EL (cell line): ENCODE measurements at regions not wholly inside any gene's neighbourhood (a gene's known extent, or its start where the extent isn't known, plus 50 kb on each side); places are given as distances from the start of the nearest gene placed in this dataset.
"Not testable (repeated sequence)": the region's sequence is repeated elsewhere in the genome, so short reads cannot be mapped to it uniquely, and the experiment has no call there.

ENCODE experiments used
- DNase-seq: peaks from one replicate; pipeline ENCODE4 v3.0.0-alpha.2; 2016

DNA sequence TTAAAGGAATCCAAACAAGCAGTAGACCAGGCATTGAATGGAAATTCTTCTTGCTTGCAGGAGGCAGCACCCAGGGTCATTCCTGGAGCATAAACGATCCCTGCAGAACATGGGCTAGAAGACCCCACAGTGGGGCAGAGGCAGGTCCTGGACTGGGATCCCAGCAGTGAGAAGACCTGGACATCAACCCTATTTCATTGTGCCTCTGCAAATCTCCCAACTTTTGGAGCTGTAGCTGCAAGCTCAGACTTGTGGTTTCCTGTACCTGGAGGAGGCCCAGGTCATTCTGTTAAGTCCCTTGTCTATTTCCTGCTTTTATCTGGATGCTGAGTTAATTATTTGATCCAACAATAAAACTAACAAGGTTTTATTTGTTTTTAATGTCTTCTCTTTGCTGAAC is 61.7 kb downstream of the CALM1 start:
- no peak for DNase-seq

DNA sequence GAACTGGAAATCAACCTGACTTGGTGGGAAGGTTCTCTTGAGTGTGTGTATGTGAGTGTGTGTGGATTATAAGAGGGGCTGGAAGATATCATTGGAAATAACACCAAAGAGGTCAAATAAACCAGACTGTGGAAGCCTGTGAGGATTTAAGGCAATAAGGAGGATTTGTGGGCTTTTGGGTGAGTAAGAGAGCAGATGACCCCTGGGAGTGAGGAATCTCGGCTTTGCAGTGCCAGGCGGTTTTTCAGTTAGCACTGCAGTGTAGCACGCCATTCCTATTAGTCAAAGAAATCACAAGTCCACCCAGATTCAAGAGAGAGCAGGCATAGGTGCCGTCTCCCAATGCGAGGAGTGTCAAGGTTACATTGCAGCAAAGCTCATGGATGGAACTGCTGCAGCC is 63.3 kb downstream of the CALM1 start:
- DNase-seq = peak; percentile 25

DNA sequence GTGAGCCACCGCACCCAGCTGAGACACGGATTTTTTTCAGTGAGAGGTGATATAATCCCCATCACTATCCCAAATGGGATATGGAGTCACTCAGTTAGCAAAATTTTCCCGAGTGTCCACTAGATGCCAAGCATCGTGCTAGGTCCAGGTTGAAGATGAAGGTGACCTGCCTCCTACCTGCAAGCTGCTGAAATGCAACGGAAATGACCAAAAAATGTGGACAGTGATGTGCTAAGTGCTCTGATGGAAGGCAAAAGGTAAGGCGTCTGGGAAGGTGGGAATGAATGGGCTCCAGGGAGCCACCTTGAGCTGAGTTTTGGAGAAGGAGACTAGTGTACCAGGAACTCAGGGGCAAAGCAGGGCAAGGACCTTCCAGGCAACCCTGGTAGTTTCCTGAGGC is 64.6 kb downstream of the CALM1 start:
- no peak for DNase-seq

DNA sequence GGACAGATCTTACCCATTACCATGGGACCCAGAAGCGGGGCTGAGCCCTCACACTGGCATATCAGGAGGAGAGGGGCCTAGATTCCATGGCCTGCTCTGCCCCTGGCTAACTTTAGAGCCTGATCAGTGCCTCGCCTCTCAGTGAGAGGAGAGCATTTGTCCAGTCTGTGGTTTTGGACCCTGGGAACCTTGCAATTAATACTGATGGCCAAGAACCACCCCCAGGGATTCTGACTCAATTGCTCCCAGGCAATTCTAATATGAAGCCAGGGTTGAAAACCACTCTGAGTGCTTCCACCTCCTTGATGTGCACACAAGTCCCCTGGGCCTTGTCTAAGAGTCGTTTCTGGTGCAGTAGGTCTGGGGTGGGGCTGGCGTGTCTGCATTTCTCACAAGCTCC is 67.7 kb downstream of the CALM1 start:
- no peak for DNase-seq

DNA sequence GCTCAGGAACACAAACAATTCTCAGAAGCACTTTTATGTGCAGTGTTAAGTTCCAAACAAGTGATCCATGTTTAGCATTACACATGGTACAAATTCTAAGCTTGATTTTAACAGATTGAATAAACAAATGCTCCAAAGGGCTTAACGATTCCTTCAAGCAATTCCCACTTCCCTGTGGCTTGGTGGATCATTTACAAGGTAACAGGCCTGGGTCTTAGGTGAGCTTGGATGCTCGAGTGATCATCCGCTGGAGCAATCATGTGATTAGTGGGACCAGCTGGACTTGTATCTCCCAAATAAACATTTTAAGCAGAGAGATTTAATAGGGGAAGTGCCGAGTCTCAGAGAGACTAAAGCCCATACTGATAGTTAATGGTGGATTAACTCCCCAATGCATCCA is 70.7 kb downstream of the CALM1 start:
- DNase-seq = no peak

DNA sequence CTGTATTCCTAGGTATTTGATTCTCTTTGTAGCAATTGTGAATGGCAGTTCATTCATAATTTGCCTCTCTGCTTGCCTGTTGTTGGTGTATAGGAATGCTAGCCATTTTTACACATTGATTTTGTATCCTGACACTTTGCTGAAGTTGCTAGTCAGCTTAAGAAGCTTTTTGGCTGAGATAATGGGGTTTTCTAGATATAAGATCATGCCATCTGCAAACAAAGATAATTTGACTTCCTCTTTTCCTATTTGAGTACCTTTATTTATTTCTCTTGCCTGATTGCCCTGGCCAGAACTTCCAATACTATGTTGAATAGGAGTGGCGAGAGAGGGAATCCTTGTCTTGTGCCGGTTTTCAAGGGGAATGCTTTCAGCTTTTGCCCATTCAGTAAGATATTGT is 72.6 kb downstream of the CALM1 start:
- DNase-seq = not testable (repeated sequence)

DNA sequence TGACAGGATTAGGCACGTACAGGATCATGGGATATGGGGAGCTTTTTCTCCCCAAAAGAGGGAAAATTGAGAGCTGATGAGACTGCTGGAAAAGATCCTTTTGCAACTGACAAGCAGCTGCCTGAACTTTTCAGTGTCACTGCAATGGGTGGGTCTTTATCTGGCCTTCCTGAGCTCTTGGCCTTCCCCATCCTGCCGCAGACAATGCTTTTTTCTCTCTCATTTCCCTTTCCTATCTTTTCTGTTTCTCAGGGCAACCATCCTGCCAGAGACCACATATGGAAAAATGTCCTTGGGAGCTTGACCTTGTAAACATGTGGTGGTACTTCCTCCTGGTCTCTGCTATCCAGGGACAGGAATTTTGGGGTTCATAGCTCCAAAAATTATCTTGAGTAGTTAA is 75.8 kb downstream of the CALM1 start:
- DNase-seq = no peak
